Glutamatergic neuron (in vitro differentiated cells): ENCODE measurements at regions not wholly inside any gene's neighbourhood (a gene's known extent, or its start where the extent isn't known, plus 50 kb on each side); places are given as distances from the start of the nearest gene placed in this dataset.

Experiments
- DNase-seq: peaks from one replicate; pipeline ENCODE4 v3.0.0; 2022
- H3K27ac Mint-ChIP-seq: one replicate; pipeline ENCODE4 v1.8.0; 2020; ENCODE audit warnings: mild to moderate bottlenecking, mixed read lengths, inconsistent platforms; ENCODE audit not compliant: unreplicated experiment
- H3K27me3 Mint-ChIP-seq: one replicate; pipeline ENCODE4 v1.8.0; 2020; ENCODE audit warnings: mild to moderate bottlenecking, moderate library complexity, mixed read lengths, inconsistent platforms; ENCODE audit not compliant: unreplicated experiment
- H3K36me3 Mint-ChIP-seq: one replicate; pipeline ENCODE4 v1.8.0; 2020; ENCODE audit warnings: mild to moderate bottlenecking, mixed read lengths, inconsistent platforms; ENCODE audit not compliant: unreplicated experiment
- H3K4me1 Mint-ChIP-seq: one replicate; pipeline ENCODE4 v1.8.0; 2020; ENCODE audit warnings: mild to moderate bottlenecking, low read depth, mixed read lengths, inconsistent platforms; ENCODE audit not compliant: unreplicated experiment
- H3K4me3 Mint-ChIP-seq: one replicate; pipeline ENCODE4 v1.8.0; 2020; ENCODE audit warnings: mild to moderate bottlenecking, mixed read lengths, inconsistent platforms; ENCODE audit not compliant: unreplicated experiment
- H3K9me3 Mint-ChIP-seq: one replicate; pipeline ENCODE4 v1.8.0; 2020; ENCODE audit warnings: mild to moderate bottlenecking, moderate library complexity, mixed read lengths, inconsistent platforms; ENCODE audit not compliant: unreplicated experiment
- TF ChIP-seq, protein P1 (sequence below): fragments of 200-600 bp; sonication (generic); IDR thresholded peaks from one replicate; pipeline ENCODE4 v1.5.0; 2021; ENCODE audit not compliant: partially characterized antibody, unreplicated experiment

DNA sequence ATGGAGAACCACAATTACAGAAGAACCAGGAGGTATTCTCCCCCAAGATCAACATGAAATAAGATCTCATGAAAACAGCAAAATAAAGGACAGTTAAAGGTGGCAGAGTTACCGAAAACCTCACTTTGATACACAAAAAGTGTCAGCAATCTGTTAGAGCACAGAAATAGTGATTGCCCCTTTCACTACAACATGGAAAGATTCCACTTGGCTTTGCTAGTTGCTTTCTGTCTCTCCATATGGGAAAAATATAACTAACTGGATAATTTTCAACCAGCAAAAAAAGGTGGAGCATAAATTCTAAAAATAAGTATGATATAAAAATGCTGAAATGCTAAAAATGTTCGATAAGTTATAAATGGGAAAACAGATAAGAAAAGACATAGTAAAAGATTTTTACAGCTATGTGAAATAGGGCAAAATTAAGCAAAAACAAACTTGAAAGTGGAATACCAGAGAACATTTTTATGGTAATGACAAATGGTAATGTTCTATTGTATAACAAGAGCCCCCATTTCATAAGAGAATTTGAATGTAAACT, 90.2 kb downstream of the GPR85 start:
- H3K9me3 Mint-ChIP-seq, result no peaks in the 10 kb centered on the region
- H3K4me3 Mint-ChIP-seq, result no peak overlapping the region
- no peaks in the 10 kb centered on the region for H3K36me3 Mint-ChIP-seq
- no peaks in the 10 kb centered on the region for H3K27me3 Mint-ChIP-seq
- H3K4me1 Mint-ChIP-seq, result no peaks in the 10 kb centered on the region
- TF ChIP-seq, protein P1, sequence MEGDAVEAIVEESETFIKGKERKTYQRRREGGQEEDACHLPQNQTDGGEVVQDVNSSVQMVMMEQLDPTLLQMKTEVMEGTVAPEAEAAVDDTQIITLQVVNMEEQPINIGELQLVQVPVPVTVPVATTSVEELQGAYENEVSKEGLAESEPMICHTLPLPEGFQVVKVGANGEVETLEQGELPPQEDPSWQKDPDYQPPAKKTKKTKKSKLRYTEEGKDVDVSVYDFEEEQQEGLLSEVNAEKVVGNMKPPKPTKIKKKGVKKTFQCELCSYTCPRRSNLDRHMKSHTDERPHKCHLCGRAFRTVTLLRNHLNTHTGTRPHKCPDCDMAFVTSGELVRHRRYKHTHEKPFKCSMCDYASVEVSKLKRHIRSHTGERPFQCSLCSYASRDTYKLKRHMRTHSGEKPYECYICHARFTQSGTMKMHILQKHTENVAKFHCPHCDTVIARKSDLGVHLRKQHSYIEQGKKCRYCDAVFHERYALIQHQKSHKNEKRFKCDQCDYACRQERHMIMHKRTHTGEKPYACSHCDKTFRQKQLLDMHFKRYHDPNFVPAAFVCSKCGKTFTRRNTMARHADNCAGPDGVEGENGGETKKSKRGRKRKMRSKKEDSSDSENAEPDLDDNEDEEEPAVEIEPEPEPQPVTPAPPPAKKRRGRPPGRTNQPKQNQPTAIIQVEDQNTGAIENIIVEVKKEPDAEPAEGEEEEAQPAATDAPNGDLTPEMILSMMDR, result no peak
- H3K27ac Mint-ChIP-seq, result no peak overlapping the region
- no peak for DNase-seq

DNA sequence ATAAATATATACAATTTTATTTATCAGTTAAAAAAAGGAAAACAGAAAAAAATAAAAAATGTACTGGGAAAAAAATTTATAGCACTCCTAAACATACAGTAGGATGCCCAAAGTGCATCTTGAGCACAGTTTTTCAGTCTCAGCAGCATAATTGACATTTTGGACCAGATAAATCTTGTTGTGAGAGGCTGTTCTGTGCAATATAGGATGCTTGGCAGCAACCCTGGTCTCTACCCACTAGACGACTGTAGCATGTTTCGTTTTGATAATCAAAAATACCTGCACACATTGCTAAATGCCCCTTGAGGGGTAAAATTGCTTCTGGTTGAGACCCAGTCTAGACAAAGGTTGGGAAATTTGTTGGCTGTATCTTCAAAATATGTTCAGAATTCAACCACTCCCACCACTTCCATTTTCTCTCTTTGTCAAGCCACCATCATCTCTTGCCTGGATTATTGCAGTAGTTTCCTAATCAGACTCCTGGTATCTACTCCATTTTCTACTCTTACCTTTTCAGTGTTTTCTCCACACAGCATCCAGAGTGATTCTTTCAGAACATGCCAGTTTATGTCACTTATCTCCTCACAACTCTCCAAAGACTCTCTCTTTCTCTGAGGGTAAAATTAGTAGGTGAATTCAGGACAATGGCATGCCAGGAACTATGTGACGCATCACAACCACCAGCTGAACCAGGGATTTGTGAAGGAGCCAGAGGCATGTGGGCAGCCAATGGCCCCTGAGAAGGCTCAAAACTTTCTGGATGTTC, 91.4 kb downstream of the GPR85 start:
- DNase-seq, result no peak
- H3K27ac Mint-ChIP-seq, result no peak overlapping the region

DNA sequence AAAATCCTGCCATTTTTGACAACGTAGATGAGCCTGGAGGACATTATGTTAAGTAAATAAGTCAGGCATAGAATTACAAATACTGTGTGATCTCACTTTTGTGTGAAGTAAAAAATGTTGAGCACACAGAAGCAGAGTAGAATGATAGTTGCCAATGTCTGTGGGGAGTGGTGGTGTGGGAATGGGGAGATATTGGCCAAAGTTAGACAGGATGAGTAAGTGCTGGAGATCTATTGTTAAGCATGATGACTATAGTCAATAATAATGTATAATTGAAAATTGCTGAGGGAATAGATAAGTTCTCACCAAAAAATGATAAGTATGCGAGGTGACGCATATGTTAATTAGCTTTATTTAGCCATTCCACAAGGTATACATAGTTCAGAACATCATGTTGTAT, 92.0 kb downstream of the GPR85 start:
- no peaks in the 10 kb centered on the region for H3K27me3 Mint-ChIP-seq
- no peak overlapping the region for H3K4me3 Mint-ChIP-seq
- TF ChIP-seq, protein P1, result no peak
- H3K27ac Mint-ChIP-seq, result no peak overlapping the region
- no peak for DNase-seq
- no peaks in the 10 kb centered on the region for H3K4me1 Mint-ChIP-seq
- H3K9me3 Mint-ChIP-seq, result no peaks in the 10 kb centered on the region
- no peaks in the 10 kb centered on the region for H3K36me3 Mint-ChIP-seq

More for the DNA sequence above, 91.4 kb downstream of the GPR85 start:
- Mint-ChIP-seq H3K9me3 (no peaks in the 10 kb centered on the region), H3K4me3 (no peak overlapping the region), H3K36me3 (no peaks in the 10 kb centered on the region), H3K27me3 (no peaks in the 10 kb centered on the region), H3K4me1 (no peaks in the 10 kb centered on the region)
- TF ChIP-seq, protein P1, result no peak

DNA sequence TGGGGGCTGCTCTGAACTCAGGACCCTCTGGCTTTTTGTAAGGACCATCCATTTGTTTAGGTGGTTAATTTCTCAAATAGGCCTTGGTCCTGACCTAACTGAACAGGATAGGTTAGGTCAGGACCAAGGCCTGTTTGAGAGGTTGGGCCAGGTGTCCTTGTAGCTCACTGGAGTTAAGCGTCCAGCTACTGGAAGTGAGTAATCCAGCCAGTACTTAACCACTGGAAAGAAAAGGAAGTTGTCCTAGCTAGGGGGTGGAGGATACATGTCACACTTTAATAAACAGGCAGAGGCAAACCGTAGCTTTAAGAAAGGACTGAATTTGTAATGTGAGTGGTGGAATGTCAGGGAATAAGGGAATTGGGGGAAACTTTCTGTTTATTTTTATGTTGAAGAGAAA, 96.0 kb downstream of the GPR85 start:
- Mint-ChIP-seq H3K4me3 (no peak overlapping the region), H3K36me3 (no peaks in the 10 kb centered on the region), H3K9me3 (no peaks in the 10 kb centered on the region), H3K4me1 (no peaks in the 10 kb centered on the region), H3K27ac (no peak overlapping the region), H3K27me3 (no peaks in the 10 kb centered on the region)
- no peak for DNase-seq
- TF ChIP-seq, protein P1, result no peak

DNA sequence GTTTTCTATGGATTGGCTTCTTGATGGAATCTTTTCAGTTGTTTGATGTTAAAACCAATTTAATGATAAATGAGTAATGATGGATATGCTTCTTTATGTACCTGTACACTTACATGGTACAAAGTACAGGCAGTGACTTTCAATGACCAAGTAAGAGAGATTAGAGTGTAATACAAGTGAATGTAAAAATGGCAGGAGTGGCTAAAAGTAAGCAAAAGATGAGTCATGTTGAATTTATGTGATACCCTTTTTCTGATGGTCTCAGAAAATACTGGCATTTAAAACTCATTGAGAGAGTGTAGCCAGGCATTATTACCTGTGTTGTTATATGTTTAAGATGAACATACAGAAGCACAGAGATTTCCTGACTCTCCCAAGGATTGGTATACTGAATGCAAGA, 97.1 kb downstream of the GPR85 start:
- Mint-ChIP-seq H3K4me3 (no peak overlapping the region), H3K27ac (no peak overlapping the region), H3K27me3 (no peaks in the 10 kb centered on the region), H3K4me1 (no peaks in the 10 kb centered on the region), H3K36me3 (no peaks in the 10 kb centered on the region), H3K9me3 (no peaks in the 10 kb centered on the region)
- DNase-seq, result no peak
- TF ChIP-seq, protein P1, result no peak
